ENCODE measurements at regions not wholly inside any gene's neighbourhood (a gene's known extent, or its start where the extent isn't known, plus 50 kb on each side); places are given as distances from the start of the nearest gene placed in this dataset.

DNA sequence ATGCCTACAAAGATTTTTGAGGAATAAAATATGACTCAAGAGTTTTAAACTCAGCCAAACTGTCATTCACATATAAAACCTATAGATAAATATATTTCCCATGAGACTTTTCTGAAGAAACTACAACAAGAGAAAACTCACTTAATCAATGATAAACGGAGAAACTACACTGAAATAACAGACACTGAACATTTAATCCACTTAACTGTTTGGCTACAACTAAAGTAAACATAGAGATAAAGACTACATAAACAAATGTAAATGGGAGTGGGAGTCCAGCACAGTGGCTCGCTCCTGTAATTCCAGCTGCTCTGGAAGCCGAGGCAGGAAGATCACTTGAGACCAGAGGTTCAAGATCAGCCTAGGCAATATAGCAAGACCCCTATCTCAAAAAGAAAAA is 79.2 kb downstream of the MEX3B start:
- TF ChIP-seq, protein P1, sequence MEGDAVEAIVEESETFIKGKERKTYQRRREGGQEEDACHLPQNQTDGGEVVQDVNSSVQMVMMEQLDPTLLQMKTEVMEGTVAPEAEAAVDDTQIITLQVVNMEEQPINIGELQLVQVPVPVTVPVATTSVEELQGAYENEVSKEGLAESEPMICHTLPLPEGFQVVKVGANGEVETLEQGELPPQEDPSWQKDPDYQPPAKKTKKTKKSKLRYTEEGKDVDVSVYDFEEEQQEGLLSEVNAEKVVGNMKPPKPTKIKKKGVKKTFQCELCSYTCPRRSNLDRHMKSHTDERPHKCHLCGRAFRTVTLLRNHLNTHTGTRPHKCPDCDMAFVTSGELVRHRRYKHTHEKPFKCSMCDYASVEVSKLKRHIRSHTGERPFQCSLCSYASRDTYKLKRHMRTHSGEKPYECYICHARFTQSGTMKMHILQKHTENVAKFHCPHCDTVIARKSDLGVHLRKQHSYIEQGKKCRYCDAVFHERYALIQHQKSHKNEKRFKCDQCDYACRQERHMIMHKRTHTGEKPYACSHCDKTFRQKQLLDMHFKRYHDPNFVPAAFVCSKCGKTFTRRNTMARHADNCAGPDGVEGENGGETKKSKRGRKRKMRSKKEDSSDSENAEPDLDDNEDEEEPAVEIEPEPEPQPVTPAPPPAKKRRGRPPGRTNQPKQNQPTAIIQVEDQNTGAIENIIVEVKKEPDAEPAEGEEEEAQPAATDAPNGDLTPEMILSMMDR (IDR thresholded peaks at IDR 0.05) = no peak
- TF ChIP-seq POLR2A (IDR thresholded peaks at IDR 0.05) = no peak
- no peak for TF ChIP-seq EP300 (IDR thresholded peaks at IDR 0.05)

All from gastroesophageal sphincter (tissue), 3 donors.